ENCODE measurements at regions not wholly inside any gene's neighbourhood (a gene's known extent, or its start where the extent isn't known, plus 50 kb on each side); places are given as distances from the start of the nearest gene placed in this dataset.

GRCh38 chr18:39225373-39225772, 1659.8 kb upstream of the CELF4 start:
- Histone ChIP-seq H2BK15ac (ENCODE audit: low read length) (no peak overlapping the region), H2BK20ac (ENCODE audit: low read length) (no peak overlapping the region), H2AFZ (ENCODE audit: low read length) (no peak overlapping the region), H3K23ac (ENCODE audit: insufficient read length) (no peak overlapping the region), H2BK120ac (replicated peaks; ENCODE audit: low read depth, low read length) (no peak overlapping the region), H3K4me3 (ENCODE audit: extremely low read depth in 1 of 4, insufficient read depth in 2 of 4, low read depth in 3 of 4, low read length in 4 of 4) (no peak overlapping the region), H4K8ac (ENCODE audit: extremely low read depth, insufficient read depth, low read length) (no peak overlapping the region), H3K18ac (ENCODE audit: extremely low read depth, low read length) (no peak overlapping the region), H4K5ac (ENCODE audit: insufficient read length, low read depth, low read length) (no peak overlapping the region), H2BK5ac (ENCODE audit: low read depth, low read length) (no peak overlapping the region), H3K79me1 (ENCODE audit: low read depth, low read length) (no peaks in the 10 kb centered on the region), H3K79me2 (ENCODE audit: control insufficient read depth in 1 of 2, insufficient read depth in 2 of 2, low read length in 2 of 2) (no peaks in the 10 kb centered on the region), H3K27me3 (replicated peaks in 1 of 4; ENCODE audit: control insufficient read depth in 3 of 4, extremely low read depth in 1 of 4, insufficient read depth in 3 of 4, low read length in 3 of 4) (peaks cover 0 to 1% (median 0%) of the 10 kb centered on the region in 4 experiments; a peak in 1 of 7 replicates), H3K23me2 (ENCODE audit: low read depth, low read length) (no peaks in the 10 kb centered on the region), H3K9ac (replicated peaks in 1 of 4; ENCODE audit: extremely low read depth in 1 of 4, low read depth in 3 of 4, low read length in 3 of 4) (no peak overlapping the region), H3K56ac (replicated peaks; ENCODE audit: insufficient read length, low read depth, low read length) (no peak overlapping the region), H2AK5ac (ENCODE audit: low read depth, low read length) (no peak overlapping the region), H3K4me1 (replicated peaks in 1 of 4; ENCODE audit: control insufficient read depth in 3 of 4, insufficient read depth in 4 of 4, low read length in 3 of 4) (peaks cover 0 to 2% (median under 1%) of the 10 kb centered on the region in 4 experiments; a peak in 2 of 7 replicates), H3K27ac (ENCODE audit: low read depth, low read length) (no peak overlapping the region), H4K20me1 (replicated peaks in 1 of 2; ENCODE audit: control insufficient read depth in 1 of 2, insufficient read depth in 2 of 2, low read length in 2 of 2) (no peaks in the 10 kb centered on the region), H3K9me3 (ENCODE audit: insufficient read depth in 2 of 2, low read depth in 1 of 2, low read length in 1 of 2) (no peaks in the 10 kb centered on the region), H4K91ac (replicated peaks; ENCODE audit: insufficient read length, low read length) (no peak overlapping the region), H3K4me2 (ENCODE audit: insufficient read depth in 1 of 2, low read depth in 2 of 2, low read length in 2 of 2) (no peak overlapping the region), H3K14ac (ENCODE audit: insufficient read length) (no peak overlapping the region), H3K36me3 (ENCODE audit: control insufficient read depth in 2 of 4, insufficient read depth in 4 of 4, low read length in 3 of 4) (no peaks in the 10 kb centered on the region), H2BK12ac (ENCODE audit: low read depth, low read length) (no peak overlapping the region), H3K4ac (replicated peaks; ENCODE audit: insufficient read length, low read depth, low read length) (no peak overlapping the region)
- TF ChIP-seq BRCA1 (IDR thresholded peaks at IDR 0.05; ENCODE audit: low read depth, low read length) (no peak), RNF2 (IDR thresholded peaks at IDR 0.05; ENCODE audit: borderline replicate concordance, low read depth, low read length, missing control alignments, poor library complexity, severe bottlenecking) (no peak), TEAD4 (IDR thresholded peaks at IDR 0.05; ENCODE audit: low read depth, low read length) (no peak), RAD21 (IDR thresholded peaks at IDR 0.05 in 1 of 2, conservative IDR thresholded peaks at IDR 0.05 in 1 of 2; ENCODE audit: low read depth in 2 of 2, low read length in 2 of 2) (no peak), MAFK (IDR thresholded peaks at IDR 0.05; ENCODE audit: low read depth, low read length) (no peak), ATF2 (IDR thresholded peaks at IDR 0.05; ENCODE audit: low read length) (no peak), SP2 (IDR thresholded peaks at IDR 0.05; ENCODE audit: low read length) (no peak), YY1 (IDR thresholded peaks at IDR 0.05; ENCODE audit: low read depth, low read length) (no peak), NANOG (IDR thresholded peaks at IDR 0.05; ENCODE audit: insufficient read depth, low read depth, low read length, poor library complexity, severe bottlenecking) (no peak), JUND (IDR thresholded peaks at IDR 0.05; ENCODE audit: low read length) (no peak), HDAC2 (IDR thresholded peaks at IDR 0.05; ENCODE audit: borderline replicate concordance in 1 of 2, low read depth in 2 of 2, low read length in 2 of 2) (no peak), KDM1A (IDR thresholded peaks at IDR 0.05; ENCODE audit: borderline replicate concordance, low read length) (no peak)
- DNase-seq (ENCODE audit: low read depth in 1 of 2, low spot score in 2 of 2) (no peak), FAIRE-seq (no peak)
- 90% methylated on average over 1 of the region's 1 CpG; no CpG with 5 or more reads in 1 of the 2 experiments for WGBS, 2 experiments (ENCODE audit: extremely low coverage in 1 of 2, insufficient coverage in 1 of 2, insufficient read length in 1 of 2, insufficient replicate concordance in 2 of 2, low coverage in 1 of 2, low lambda C conversion rate in 2 of 2, missing lambda C conversion rate in 1 of 2)
- ChIA-PET POLR2A (ENCODE audit: partially characterized antibody) (no interaction called here), CTCF (ENCODE audit: partially characterized antibody) (no interaction called here)

Measured in H1 (cell line).